Ammon's horn (tissue), 1 donor: ENCODE measurements at regions not wholly inside any gene's neighbourhood (a gene's known extent, or its start where the extent isn't known, plus 50 kb on each side); places are given as distances from the start of the nearest gene placed in this dataset.
A peak's percentile ranks its signal among the peaks of the same experiment; 100 is the strongest.
"Not testable (repeated sequence)": the region's sequence is repeated elsewhere in the genome, so short reads cannot be mapped to it uniquely, and the experiment has no call there.

Experiments used
- DNase-seq: peaks from one replicate; pipeline ENCODE4 v3.0.0-alpha.2; 2016; ENCODE audit warnings: low spot score

DNA sequence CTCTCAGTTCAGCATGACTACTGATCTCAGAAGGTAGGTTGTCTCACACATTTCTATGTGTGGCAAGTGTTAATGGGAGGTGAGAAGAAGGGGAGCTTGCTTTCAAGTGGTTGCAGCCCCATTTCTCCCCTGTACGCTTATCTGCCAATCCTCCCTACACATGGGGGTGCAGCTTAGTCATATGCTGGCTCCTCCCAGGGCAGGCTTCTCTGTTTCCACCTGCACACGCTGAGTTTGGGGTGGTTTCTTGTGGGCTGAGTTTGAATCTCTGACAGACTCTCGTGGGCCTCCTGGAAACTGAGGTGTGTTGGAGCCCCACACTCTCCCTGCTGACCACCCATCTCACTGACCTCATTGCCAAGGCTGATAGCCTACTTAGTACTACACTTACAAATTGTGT lies 435.8 kb upstream of the MTPN start:
- no peak for DNase-seq

GRCh38 chr7:136405931-136406777 lies 429.0 kb upstream of the MTPN start:
- DNase-seq, result peak; percentile 79

DNA sequence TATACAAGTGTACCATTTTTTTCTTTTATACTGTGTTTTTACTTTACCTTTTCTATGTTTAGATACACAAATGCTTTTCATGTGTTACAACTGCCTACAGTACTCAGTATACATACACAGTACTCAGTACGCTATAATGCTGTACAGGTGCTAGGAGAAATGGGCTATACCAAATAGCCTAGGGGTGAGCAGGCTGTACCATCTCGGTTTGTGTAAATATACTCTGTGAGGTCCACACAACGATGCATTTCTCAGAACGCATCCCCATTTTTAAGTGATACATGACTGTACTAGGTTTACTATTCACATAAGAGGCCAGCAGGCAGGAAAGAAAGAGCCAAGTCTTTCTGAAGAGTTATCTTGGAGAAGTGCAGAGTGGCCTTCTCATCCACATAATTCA lies 426.4 kb upstream of the MTPN start:
- DNase-seq, result no peak

GRCh38 chr7:136400877-136401276 lies 423.7 kb upstream of the MTPN start:
- DNase-seq, result no peak

DNA sequence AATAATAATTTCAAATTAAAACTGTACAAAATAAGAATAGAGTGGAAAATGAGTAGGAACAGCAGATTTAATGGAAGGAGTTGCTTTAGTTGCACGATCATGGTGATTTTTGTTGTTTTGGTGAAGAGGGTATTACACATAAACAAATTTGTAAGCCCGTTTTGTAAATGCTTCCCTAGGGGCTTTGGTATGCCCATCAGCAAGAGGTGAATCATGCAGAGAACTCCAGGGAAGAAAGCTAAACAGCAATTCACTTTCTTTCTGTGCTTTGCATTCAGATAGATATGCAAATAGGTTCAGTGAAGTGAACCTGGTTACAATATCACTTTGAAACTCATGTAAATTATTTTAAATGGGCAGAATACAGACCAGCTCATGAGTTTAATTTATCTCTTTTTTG lies 422.2 kb upstream of the MTPN start:
- no peak for DNase-seq

GRCh38 chr7:136392856-136393255 lies 415.7 kb upstream of the MTPN start:
- no peak for DNase-seq

DNA sequence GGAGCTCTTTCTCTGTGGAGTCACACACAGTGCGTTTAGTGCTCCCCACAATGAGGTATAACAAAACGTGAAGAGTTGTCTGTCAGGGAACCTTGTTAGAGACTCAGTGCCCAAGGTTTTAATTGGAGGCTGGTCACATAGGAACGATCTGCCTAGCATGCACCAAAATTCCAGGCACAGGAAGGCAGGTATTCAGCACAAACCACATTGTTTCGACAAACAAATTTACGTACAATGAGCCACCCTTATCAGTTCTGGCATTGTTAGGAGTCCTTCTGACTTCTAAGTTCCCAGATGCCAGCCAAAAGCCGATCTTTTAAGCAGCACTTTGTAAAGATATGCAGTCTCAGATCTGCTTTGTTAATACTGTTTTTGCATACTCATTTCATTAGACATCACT lies 414.2 kb upstream of the MTPN start:
- DNase-seq, result no peak

- no peak for DNase-seq
Measured at GRCh38 chr7:136389933-136390332, 412.8 kb upstream of the MTPN start.

- DNase-seq, result peak; percentile 17
Measured at GRCh38 chr7:136386876-136387275, 409.7 kb upstream of the MTPN start.

- DNase-seq, result not testable (repeated sequence)
Measured at GRCh38 chr7:136371409-136371808, 394.2 kb upstream of the MTPN start.

DNA sequence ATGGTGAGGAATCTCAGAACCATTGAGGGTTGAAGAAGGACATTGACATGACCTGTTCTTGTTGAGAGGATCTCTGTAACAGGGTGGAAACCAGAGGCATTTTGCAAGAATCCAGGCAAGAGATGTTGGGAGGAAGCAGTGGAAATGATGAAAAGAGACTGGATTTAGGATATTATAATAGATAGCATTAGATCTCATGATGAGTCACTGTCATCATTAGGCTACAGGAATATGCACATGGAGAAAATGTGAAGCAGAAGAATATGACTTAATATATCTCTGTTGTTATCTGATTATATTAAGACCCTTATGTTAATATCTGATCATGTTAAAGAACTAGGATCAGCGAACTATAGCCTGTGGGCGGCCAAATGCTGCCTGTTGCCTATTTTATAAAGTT lies 393.0 kb upstream of the MTPN start:
- no peak for DNase-seq

- no peak for DNase-seq
Measured at GRCh38 chr7:136369225-136369624, 392.1 kb upstream of the MTPN start.

GRCh38 chr7:136359333-136359903 lies 382.3 kb upstream of the MTPN start:
- no peak for DNase-seq

- DNase-seq, result no peak
Measured at GRCh38 chr7:136353287-136353686, 376.1 kb upstream of the MTPN start.

DNA sequence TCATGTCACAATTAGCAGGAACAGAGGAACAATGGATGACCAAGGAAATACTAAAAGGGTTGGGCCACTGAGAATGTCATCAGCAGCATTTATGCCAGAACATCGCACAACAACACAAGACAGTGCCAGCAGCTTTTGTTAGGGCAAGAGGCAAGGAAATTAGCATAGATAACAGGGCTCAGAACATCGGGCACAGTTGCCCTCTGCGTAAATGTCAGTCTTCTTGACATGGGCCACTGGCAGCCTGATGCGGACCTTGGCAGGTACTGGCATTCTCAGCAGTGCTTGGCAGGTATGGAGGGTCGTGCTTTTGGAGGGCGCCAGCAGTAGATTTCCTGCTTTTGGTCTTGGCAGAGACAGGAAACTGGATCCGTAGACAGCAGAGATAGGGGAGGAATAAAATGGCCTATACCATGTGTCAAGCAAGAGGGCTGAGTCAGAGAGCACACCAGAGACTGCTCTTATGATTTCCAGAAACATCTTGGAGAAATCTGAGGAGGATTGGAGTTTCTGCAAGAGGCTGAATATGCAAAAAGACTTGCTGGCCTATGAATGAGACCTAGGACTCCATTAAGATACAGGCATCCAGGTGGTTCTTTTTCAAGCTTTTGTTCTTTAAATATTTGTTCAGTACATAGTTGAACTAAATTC lies 371.5 kb upstream of the MTPN start:
- DNase-seq, result no peak

GRCh38 chr7:136348142-136348541 lies 371.0 kb upstream of the MTPN start:
- DNase-seq, result no peak

- no peak for DNase-seq
Measured at GRCh38 chr7:136347488-136347887, 370.3 kb upstream of the MTPN start.

DNA sequence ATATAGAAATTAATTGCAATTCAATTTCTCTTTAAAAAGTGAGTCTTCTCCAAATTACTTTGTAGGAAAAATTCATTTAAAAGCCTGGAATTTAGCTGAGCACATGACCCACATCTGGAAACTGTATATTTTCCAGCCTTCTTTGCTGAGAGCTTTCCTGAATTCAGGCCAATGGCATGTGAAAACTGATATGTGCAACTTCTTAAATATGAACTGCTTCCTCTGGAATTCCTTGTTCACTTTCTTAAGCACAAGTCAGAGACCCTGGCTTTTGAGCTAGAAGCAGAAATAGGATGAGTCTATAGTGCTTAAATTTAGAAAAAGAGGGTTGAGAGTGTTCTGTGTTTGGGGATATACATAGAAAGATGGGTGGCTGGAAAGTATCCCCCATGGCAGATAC lies 365.1 kb upstream of the MTPN start:
- no peak for DNase-seq

DNA sequence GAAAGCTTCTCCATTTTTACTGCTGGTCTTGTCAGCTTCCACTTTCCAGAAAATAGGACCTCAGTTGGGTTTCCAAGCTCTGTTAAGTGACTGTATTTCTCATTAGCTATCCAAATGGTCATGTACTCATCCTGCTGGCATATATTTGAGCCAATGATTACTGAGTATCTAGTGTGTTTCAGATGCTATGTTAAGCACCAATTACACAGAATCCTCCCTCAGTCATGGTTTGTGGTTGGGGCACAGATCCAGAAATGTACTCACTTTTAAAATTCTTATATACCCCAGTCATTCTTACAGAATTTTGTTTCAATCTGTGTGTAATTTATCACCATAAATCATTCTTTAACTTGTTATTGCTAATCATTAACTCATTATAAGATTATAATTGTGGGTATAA lies 362.3 kb upstream of the MTPN start:
- DNase-seq, result no peak

DNA sequence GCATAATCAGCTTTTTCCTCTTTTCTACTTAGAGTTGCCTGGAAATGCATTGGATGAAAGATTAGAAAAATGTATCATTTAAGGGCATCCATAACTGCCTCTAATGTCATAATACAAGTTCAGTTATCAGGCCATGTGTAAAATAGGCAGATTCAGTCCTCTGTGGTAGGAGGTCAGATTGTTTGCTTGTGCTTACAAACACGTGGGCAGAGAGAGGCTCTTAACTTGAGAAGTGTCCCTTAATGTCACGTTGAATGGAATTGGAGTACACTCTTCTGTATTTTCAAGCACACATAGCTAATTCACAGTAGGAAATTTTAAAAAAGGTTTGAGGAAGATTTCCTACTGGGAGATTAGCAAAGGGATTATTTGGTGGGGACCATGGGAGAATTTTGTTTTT lies 359.8 kb upstream of the MTPN start:
- no peak for DNase-seq

DNA sequence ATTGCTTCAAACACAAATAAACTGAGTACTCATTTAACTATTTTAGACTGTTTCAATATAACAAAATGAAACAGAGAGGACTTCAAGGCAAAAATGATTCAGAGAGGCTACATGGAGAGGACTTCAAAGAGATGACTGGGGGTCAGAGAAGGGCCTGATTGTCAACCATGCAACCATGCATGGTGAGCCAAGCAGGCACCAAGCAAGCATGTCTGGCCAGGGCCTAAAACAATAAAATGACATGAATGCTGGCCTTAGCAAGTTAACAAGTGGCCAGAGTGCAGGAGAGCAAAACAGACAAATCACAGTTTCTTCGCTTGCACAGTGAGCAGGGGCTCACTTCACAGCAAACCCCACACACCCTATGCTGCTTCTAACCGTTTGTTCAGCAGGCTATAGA lies 356.5 kb upstream of the MTPN start:
- no peak for DNase-seq

GRCh38 chr7:136326045-136326609 lies 349.0 kb upstream of the MTPN start:
- no peak for DNase-seq

GRCh38 chr7:136325578-136325977 lies 348.4 kb upstream of the MTPN start:
- no peak for DNase-seq
